ENCODE measurements at regions not wholly inside any gene's neighbourhood (a gene's known extent, or its start where the extent isn't known, plus 50 kb on each side); places are given as distances from the start of the nearest gene placed in this dataset.

- Histone ChIP-seq H3K36me3 (ENCODE audit: control insufficient read depth, insufficient read depth, low read length) (no peaks in the 10 kb centered on the region), H3K9me3 (ENCODE audit: control insufficient read depth, insufficient read depth, low read length) (no peaks in the 10 kb centered on the region), H3K9ac (ENCODE audit: low read depth, low read length) (no peak overlapping the region), H3K4me1 (ENCODE audit: control insufficient read depth, insufficient read depth, low read length) (no peaks in the 10 kb centered on the region), H3K27me3 (ENCODE audit: control insufficient read depth, insufficient read depth, low read length) (no peaks in the 10 kb centered on the region; the same call in none of the 2 replicates), H3K4me3 (ENCODE audit: low read depth, low read length) (no peak overlapping the region), H3K27ac (ENCODE audit: low read depth, low read length) (no peak overlapping the region)
Measured at GRCh38 chrX:131944936-131945902, 77.9 kb upstream of the STK26 start.

GRCh38 chrX:131951166-131951565 is 71.9 kb upstream of the STK26 start:
- Histone ChIP-seq H3K27me3 (ENCODE audit: control insufficient read depth, insufficient read depth, low read length) (peaks cover 3% of the 10 kb centered on the region), H3K27ac (ENCODE audit: low read depth, low read length) (no peak overlapping the region), H3K9me3 (ENCODE audit: control insufficient read depth, insufficient read depth, low read length) (no peaks in the 10 kb centered on the region), H3K9ac (ENCODE audit: low read depth, low read length) (no peak overlapping the region), H3K4me3 (ENCODE audit: low read depth, low read length) (no peak overlapping the region), H3K36me3 (ENCODE audit: control insufficient read depth, insufficient read depth, low read length) (no peaks in the 10 kb centered on the region), H3K4me1 (ENCODE audit: control insufficient read depth, insufficient read depth, low read length) (no peaks in the 10 kb centered on the region)

GRCh38 chrX:131955099-131955777 is 67.9 kb upstream of the STK26 start:
- Histone ChIP-seq H3K36me3 (ENCODE audit: control insufficient read depth, insufficient read depth, low read length) (no peaks in the 10 kb centered on the region), H3K27me3 (ENCODE audit: control insufficient read depth, insufficient read depth, low read length) (peaks cover 5% of the 10 kb centered on the region; the same call in 1 of the 2 replicates), H3K4me3 (ENCODE audit: low read depth, low read length) (no peak overlapping the region), H3K4me1 (ENCODE audit: control insufficient read depth, insufficient read depth, low read length) (no peaks in the 10 kb centered on the region), H3K9me3 (ENCODE audit: control insufficient read depth, insufficient read depth, low read length) (no peaks in the 10 kb centered on the region), H3K27ac (ENCODE audit: low read depth, low read length) (no peak overlapping the region), H3K9ac (ENCODE audit: low read depth, low read length) (no peak overlapping the region)

- Histone ChIP-seq H3K4me3 (ENCODE audit: low read depth, low read length) (no peak overlapping the region), H3K27ac (ENCODE audit: low read depth, low read length) (no peak overlapping the region), H3K9ac (ENCODE audit: low read depth, low read length) (no peak overlapping the region), H3K36me3 (ENCODE audit: control insufficient read depth, insufficient read depth, low read length) (no peaks in the 10 kb centered on the region), H3K27me3 (ENCODE audit: control insufficient read depth, insufficient read depth, low read length) (peaks cover 5% of the 10 kb centered on the region; the same call in 1 of the 2 replicates), H3K9me3 (ENCODE audit: control insufficient read depth, insufficient read depth, low read length) (no peaks in the 10 kb centered on the region), H3K4me1 (ENCODE audit: control insufficient read depth, insufficient read depth, low read length) (no peaks in the 10 kb centered on the region)
Measured at GRCh38 chrX:131958724-131959123, 64.4 kb upstream of the STK26 start.

GRCh38 chrX:131970347-131970746 is 52.8 kb upstream of the STK26 start:
- H3K27me3 ChIP-seq (ENCODE audit: control insufficient read depth, insufficient read depth, low read length), result peaks cover 8% of the 10 kb centered on the region; the same call in 1 of the 2 replicates
- no peaks in the 10 kb centered on the region for H3K4me1 ChIP-seq (ENCODE audit: control insufficient read depth, insufficient read depth, low read length)
- no peak overlapping the region for H3K9ac ChIP-seq (ENCODE audit: low read depth, low read length)
- H3K27ac ChIP-seq (ENCODE audit: low read depth, low read length), result no peak overlapping the region
- H3K36me3 ChIP-seq (ENCODE audit: control insufficient read depth, insufficient read depth, low read length), result no peaks in the 10 kb centered on the region
- no peaks in the 10 kb centered on the region for H3K9me3 ChIP-seq (ENCODE audit: control insufficient read depth, insufficient read depth, low read length)
- no peak overlapping the region for H3K4me3 ChIP-seq (ENCODE audit: low read depth, low read length)
